ENCODE measurements at regions not wholly inside any gene's neighbourhood (a gene's known extent, or its start where the extent isn't known, plus 50 kb on each side); places are given as distances from the start of the nearest gene placed in this dataset.

GRCh38 chr18:64407606-64408005 is 258.7 kb upstream of the LINC00305 start:
- FAIRE-seq (no peak), DNase-seq (ENCODE audit: low read depth) (no peak)
- Histone ChIP-seq H3K27me3 (ENCODE audit: control insufficient read depth, insufficient read depth, low read length) (no peaks in the 10 kb centered on the region), H3K4me3 (ENCODE audit: low read depth, low read length) (no peak overlapping the region), H3K36me3 (ENCODE audit: control insufficient read depth, insufficient read depth, low read length) (no peaks in the 10 kb centered on the region)
- TF ChIP-seq, protein P1, sequence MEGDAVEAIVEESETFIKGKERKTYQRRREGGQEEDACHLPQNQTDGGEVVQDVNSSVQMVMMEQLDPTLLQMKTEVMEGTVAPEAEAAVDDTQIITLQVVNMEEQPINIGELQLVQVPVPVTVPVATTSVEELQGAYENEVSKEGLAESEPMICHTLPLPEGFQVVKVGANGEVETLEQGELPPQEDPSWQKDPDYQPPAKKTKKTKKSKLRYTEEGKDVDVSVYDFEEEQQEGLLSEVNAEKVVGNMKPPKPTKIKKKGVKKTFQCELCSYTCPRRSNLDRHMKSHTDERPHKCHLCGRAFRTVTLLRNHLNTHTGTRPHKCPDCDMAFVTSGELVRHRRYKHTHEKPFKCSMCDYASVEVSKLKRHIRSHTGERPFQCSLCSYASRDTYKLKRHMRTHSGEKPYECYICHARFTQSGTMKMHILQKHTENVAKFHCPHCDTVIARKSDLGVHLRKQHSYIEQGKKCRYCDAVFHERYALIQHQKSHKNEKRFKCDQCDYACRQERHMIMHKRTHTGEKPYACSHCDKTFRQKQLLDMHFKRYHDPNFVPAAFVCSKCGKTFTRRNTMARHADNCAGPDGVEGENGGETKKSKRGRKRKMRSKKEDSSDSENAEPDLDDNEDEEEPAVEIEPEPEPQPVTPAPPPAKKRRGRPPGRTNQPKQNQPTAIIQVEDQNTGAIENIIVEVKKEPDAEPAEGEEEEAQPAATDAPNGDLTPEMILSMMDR (IDR thresholded peaks at IDR 0.05; ENCODE audit: insufficient read depth, low read length, severe bottlenecking): no peak

GRCh38 chr18:64405161-64405560 is 256.3 kb upstream of the LINC00305 start:
- peak; percentile 40 for DNase-seq (ENCODE audit: low read depth)
- H3K4me3 ChIP-seq (ENCODE audit: low read depth, low read length): no peak overlapping the region
- H3K36me3 ChIP-seq (ENCODE audit: control insufficient read depth, insufficient read depth, low read length): no peaks in the 10 kb centered on the region
- no peak for FAIRE-seq
- H3K27me3 ChIP-seq (ENCODE audit: control insufficient read depth, insufficient read depth, low read length): no peaks in the 10 kb centered on the region
- TF ChIP-seq, protein P1 (IDR thresholded peaks at IDR 0.05; ENCODE audit: insufficient read depth, low read length, severe bottlenecking): no peak

- FAIRE-seq: no peak
- TF ChIP-seq, protein P1 (IDR thresholded peaks at IDR 0.05; ENCODE audit: insufficient read depth, low read length, severe bottlenecking): no peak
- H3K4me3 ChIP-seq (ENCODE audit: low read depth, low read length): no peak overlapping the region
- DNase-seq (ENCODE audit: low read depth): peak; percentile 0
- H3K27me3 ChIP-seq (ENCODE audit: control insufficient read depth, insufficient read depth, low read length): no peaks in the 10 kb centered on the region
- no peaks in the 10 kb centered on the region for H3K36me3 ChIP-seq (ENCODE audit: control insufficient read depth, insufficient read depth, low read length)
These were observed 255.1 kb upstream of the LINC00305 start for GRCh38 chr18:64403784-64404503.

GRCh38 chr18:64402636-64403035 is 253.7 kb upstream of the LINC00305 start:
- TF ChIP-seq, protein P1 (IDR thresholded peaks at IDR 0.05; ENCODE audit: insufficient read depth, low read length, severe bottlenecking): no peak
- FAIRE-seq (no peak), DNase-seq (ENCODE audit: low read depth) (no peak)
- H3K36me3 ChIP-seq (ENCODE audit: control insufficient read depth, insufficient read depth, low read length): no peaks in the 10 kb centered on the region
- H3K27me3 ChIP-seq (ENCODE audit: control insufficient read depth, insufficient read depth, low read length): no peaks in the 10 kb centered on the region
- H3K4me3 ChIP-seq (ENCODE audit: low read depth, low read length): no peak overlapping the region

- H3K36me3 ChIP-seq (ENCODE audit: control insufficient read depth, insufficient read depth, low read length): no peaks in the 10 kb centered on the region
- FAIRE-seq (no peak), DNase-seq (ENCODE audit: low read depth) (no peak)
- TF ChIP-seq, protein P1 (IDR thresholded peaks at IDR 0.05; ENCODE audit: insufficient read depth, low read length, severe bottlenecking): no peak
- no peak overlapping the region for H3K4me3 ChIP-seq (ENCODE audit: low read depth, low read length)
- H3K27me3 ChIP-seq (ENCODE audit: control insufficient read depth, insufficient read depth, low read length): no peaks in the 10 kb centered on the region
These were observed 252.6 kb upstream of the LINC00305 start for GRCh38 chr18:64401268-64402060.

Measured in bronchial epithelial cell (primary cell).